ENCODE measurements at regions not wholly inside any gene's neighbourhood (a gene's known extent, or its start where the extent isn't known, plus 50 kb on each side); places are given as distances from the start of the nearest gene placed in this dataset.
"Not testable (repeated sequence)": the region's sequence is repeated elsewhere in the genome, so short reads cannot be mapped to it uniquely, and the experiment has no call there.

DNA sequence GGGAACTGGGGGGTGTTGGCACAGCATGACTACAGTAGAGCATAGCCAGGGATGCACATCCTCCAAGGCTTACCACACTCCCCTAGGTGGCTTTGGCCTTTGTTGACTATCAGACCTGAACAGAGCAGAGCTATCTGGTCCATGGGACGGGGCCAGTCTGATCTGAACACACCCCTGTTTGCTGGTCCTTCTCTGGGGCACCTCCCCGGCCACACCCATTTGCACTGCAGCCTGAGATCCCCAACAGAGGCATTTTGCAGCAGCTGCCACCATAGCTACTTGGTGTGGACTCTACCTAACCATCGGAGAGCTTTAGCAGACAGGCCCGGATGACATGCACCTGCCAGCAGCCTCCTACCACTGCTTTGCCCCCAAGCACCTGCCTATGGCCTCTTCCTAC lies 75.8 kb upstream of the NOX4 start:
- Mint-ChIP-seq H3K9me3 (peaks cover 2% of the 10 kb centered on the region), H3K27me3 (ENCODE audit: insufficient read depth, low read depth) (peaks cover 6% of the 10 kb centered on the region), H3K4me1 (peaks cover 11% of the 10 kb centered on the region), H3K27ac (no peak overlapping the region), H3K4me3 (no peak overlapping the region), H3K36me3 (no peaks in the 10 kb centered on the region)
- Histone ChIP-seq H2AFZ (replicated peaks) (no peak overlapping the region), H3K79me2 (ENCODE audit: low read depth) (no peaks in the 10 kb centered on the region), H3K27me3 (no peaks in the 10 kb centered on the region), H3K9me3 (ENCODE audit: low read depth) (no peaks in the 10 kb centered on the region), H3F3A (ENCODE audit: low read depth) (no peaks in the 10 kb centered on the region), H3K4me1 (peaks cover 7% of the 10 kb centered on the region), H3K36me3 (no peaks in the 10 kb centered on the region), H3K9ac (no peak overlapping the region), H3K4me2 (no peak overlapping the region), H4K20me1 (ENCODE audit: low read depth) (no peaks in the 10 kb centered on the region), H3K4me3 (no peak overlapping the region), H3K27ac (no peak overlapping the region)
- DNase-seq (ENCODE audit: low spot score), result no peak
- TF ChIP-seq, protein P1, sequence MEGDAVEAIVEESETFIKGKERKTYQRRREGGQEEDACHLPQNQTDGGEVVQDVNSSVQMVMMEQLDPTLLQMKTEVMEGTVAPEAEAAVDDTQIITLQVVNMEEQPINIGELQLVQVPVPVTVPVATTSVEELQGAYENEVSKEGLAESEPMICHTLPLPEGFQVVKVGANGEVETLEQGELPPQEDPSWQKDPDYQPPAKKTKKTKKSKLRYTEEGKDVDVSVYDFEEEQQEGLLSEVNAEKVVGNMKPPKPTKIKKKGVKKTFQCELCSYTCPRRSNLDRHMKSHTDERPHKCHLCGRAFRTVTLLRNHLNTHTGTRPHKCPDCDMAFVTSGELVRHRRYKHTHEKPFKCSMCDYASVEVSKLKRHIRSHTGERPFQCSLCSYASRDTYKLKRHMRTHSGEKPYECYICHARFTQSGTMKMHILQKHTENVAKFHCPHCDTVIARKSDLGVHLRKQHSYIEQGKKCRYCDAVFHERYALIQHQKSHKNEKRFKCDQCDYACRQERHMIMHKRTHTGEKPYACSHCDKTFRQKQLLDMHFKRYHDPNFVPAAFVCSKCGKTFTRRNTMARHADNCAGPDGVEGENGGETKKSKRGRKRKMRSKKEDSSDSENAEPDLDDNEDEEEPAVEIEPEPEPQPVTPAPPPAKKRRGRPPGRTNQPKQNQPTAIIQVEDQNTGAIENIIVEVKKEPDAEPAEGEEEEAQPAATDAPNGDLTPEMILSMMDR (IDR thresholded peaks at IDR 0.05), result no peak
- no peak for TF ChIP-seq EZH2phosphoT487 (IDR thresholded peaks at IDR 0.05)
- no peak for TF ChIP-seq EZH2 (IDR thresholded peaks at IDR 0.05)

GRCh38 chr11:89569387-89569786 lies 78.2 kb upstream of the NOX4 start:
- H3K9ac ChIP-seq; DNase-seq (ENCODE audit: low spot score); H3K4me1 ChIP-seq; H3K36me3 ChIP-seq; H3K27me3 ChIP-seq; H3K9me3 ChIP-seq (ENCODE audit: low read depth); H4K20me1 ChIP-seq (ENCODE audit: low read depth); H3K27ac Mint-ChIP-seq; H3K79me2 ChIP-seq (ENCODE audit: low read depth); H2AFZ ChIP-seq (replicated peaks); H3K27me3 Mint-ChIP-seq (ENCODE audit: insufficient read depth, low read depth); H3K4me1 Mint-ChIP-seq; H3K4me2 ChIP-seq; H3K4me3 ChIP-seq; H3K9me3 Mint-ChIP-seq; H3K4me3 Mint-ChIP-seq; H3K27ac ChIP-seq; H3K36me3 Mint-ChIP-seq; H3F3A ChIP-seq (ENCODE audit: low read depth): not testable (repeated sequence)

- not testable (repeated sequence) for H3K4me1 ChIP-seq; H3K27me3 Mint-ChIP-seq (ENCODE audit: insufficient read depth, low read depth); H2AFZ ChIP-seq (replicated peaks); H3K27ac Mint-ChIP-seq; H3K9me3 ChIP-seq (ENCODE audit: low read depth); H3K79me2 ChIP-seq (ENCODE audit: low read depth); H3K9ac ChIP-seq; H3K4me3 Mint-ChIP-seq; H3K36me3 Mint-ChIP-seq; H3K4me3 ChIP-seq; H3K27ac ChIP-seq; H3K27me3 ChIP-seq; H3F3A ChIP-seq (ENCODE audit: low read depth); H3K36me3 ChIP-seq; H3K9me3 Mint-ChIP-seq; H4K20me1 ChIP-seq (ENCODE audit: low read depth); H3K4me2 ChIP-seq; H3K4me1 Mint-ChIP-seq; DNase-seq (ENCODE audit: low spot score)
Measured at GRCh38 chr11:89571706-89572105, 80.5 kb upstream of the NOX4 start.

DNA sequence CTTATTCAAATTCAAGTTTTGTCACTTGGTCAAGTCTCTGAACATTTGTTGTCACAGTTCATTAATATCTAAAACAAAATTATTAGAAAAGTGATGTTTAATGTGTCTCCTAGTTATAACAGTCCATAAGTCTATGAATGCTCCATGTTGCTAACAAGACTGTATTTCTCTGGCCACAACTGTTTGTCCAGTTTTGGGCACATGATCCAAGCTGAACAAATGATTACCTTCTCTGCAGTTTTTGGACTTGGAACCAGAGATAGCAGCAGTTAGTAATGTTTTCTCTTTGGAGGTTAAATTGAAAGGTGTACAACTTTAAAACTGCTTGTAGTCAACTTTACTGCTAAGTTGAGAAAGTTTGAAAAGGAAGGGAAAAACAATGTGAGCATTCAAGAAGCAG lies 84.7 kb upstream of the NOX4 start:
- not testable (repeated sequence) for H3K4me1 Mint-ChIP-seq

GRCh38 chr11:89577428-89577827 lies 86.3 kb upstream of the NOX4 start:
- H3K9me3 Mint-ChIP-seq; H3K27ac ChIP-seq; H3K4me3 Mint-ChIP-seq; H3K27me3 Mint-ChIP-seq (ENCODE audit: insufficient read depth, low read depth); H3K79me2 ChIP-seq (ENCODE audit: low read depth); H3K4me2 ChIP-seq; H3K27ac Mint-ChIP-seq; H2AFZ ChIP-seq (replicated peaks); H3K36me3 Mint-ChIP-seq; H3K4me1 ChIP-seq; H3K9ac ChIP-seq; DNase-seq (ENCODE audit: low spot score); H3K27me3 ChIP-seq; H3K4me1 Mint-ChIP-seq; H3K9me3 ChIP-seq (ENCODE audit: low read depth); H4K20me1 ChIP-seq (ENCODE audit: low read depth); H3F3A ChIP-seq (ENCODE audit: low read depth); H3K4me3 ChIP-seq; H3K36me3 ChIP-seq: not testable (repeated sequence)

More for the DNA sequence above, 84.7 kb upstream of the NOX4 start:
- H3K4me3 Mint-ChIP-seq; H3K9ac ChIP-seq; DNase-seq (ENCODE audit: low spot score); H3K9me3 ChIP-seq (ENCODE audit: low read depth); H3K36me3 ChIP-seq; H3K4me3 ChIP-seq; H3K4me2 ChIP-seq; H3K4me1 ChIP-seq; H4K20me1 ChIP-seq (ENCODE audit: low read depth); H3K27me3 Mint-ChIP-seq (ENCODE audit: insufficient read depth, low read depth); H3K27ac ChIP-seq; H3K27ac Mint-ChIP-seq; H3F3A ChIP-seq (ENCODE audit: low read depth); H3K27me3 ChIP-seq; H3K79me2 ChIP-seq (ENCODE audit: low read depth); H3K36me3 Mint-ChIP-seq; H3K9me3 Mint-ChIP-seq; H2AFZ ChIP-seq (replicated peaks): not testable (repeated sequence)
